IMR-90 (cell line): ENCODE measurements at regions not wholly inside any gene's neighbourhood (a gene's known extent, or its start where the extent isn't known, plus 50 kb on each side); places are given as distances from the start of the nearest gene placed in this dataset.

ENCODE experiments used
- CEBPB ChIP-seq: IDR thresholded peaks from 2 replicates; pipeline ENCODE4 v1.6.1; 2012; ENCODE audit warnings: low read depth, low read length, improper control_type of control experiment
- CHD1 ChIP-seq: IDR thresholded peaks from 2 replicates; pipeline ENCODE4 v1.6.1; 2012; ENCODE audit warnings: low read depth, low read length, improper control_type of control experiment
- MXI1 ChIP-seq: IDR thresholded peaks from 2 replicates; pipeline ENCODE4 v1.6.1; 2012; ENCODE audit warnings: low read depth, mild to moderate bottlenecking, low read length, moderate library complexity, borderline replicate concordance
- NFE2L2 ChIP-seq: fragments of 150-350 bp; IDR thresholded peaks from 2 replicates; pipeline ENCODE4 v1.6.1; 2016; ENCODE audit warnings: low read depth, mild to moderate bottlenecking, low read length
- POLR2A ChIP-seq: IDR thresholded peaks from 2 replicates; pipeline ENCODE4 v1.6.1; 2012; ENCODE audit warnings: mild to moderate bottlenecking, low read depth, low read length
- RAD21 ChIP-seq: IDR thresholded peaks from 2 replicates; pipeline ENCODE4 v1.6.1; 2012; ENCODE audit warnings: low read length, improper control_type of control experiment
- RFX5 ChIP-seq: IDR thresholded peaks from 2 replicates; pipeline ENCODE4 v1.8.0; 2012; ENCODE audit warnings: low read depth, mild to moderate bottlenecking, low read length, moderate library complexity
- SMC3 ChIP-seq: fragments of 150-350 bp; IDR thresholded peaks from 2 replicates; pipeline ENCODE4 v1.6.1; 2016; ENCODE audit warnings: low read depth, mild to moderate bottlenecking, antibody characterized with exemption, low read length, moderate library complexity
- TF ChIP-seq, protein P1 (sequence below): conservative IDR thresholded peaks from 2 replicates; pipeline ENCODE4 v1.5.1; 2012; ENCODE audit warnings: mild to moderate bottlenecking, low read depth, low read length, improper control_type of control experiment
- TF ChIP-seq, protein P2 (sequence below): fragments of 150-350 bp; IDR thresholded peaks from 2 replicates; pipeline ENCODE4 v1.6.1; 2017; ENCODE audit warnings: mild to moderate bottlenecking, antibody characterized with exemption, low read length, low read depth
- TF ChIP-seq, protein P3 (sequence below): fragments of 150-350 bp; IDR thresholded peaks from 2 replicates; pipeline ENCODE4 v1.6.1; 2016; ENCODE audit warnings: low read depth, mild to moderate bottlenecking, low read length, moderate library complexity, borderline replicate concordance

DNA sequence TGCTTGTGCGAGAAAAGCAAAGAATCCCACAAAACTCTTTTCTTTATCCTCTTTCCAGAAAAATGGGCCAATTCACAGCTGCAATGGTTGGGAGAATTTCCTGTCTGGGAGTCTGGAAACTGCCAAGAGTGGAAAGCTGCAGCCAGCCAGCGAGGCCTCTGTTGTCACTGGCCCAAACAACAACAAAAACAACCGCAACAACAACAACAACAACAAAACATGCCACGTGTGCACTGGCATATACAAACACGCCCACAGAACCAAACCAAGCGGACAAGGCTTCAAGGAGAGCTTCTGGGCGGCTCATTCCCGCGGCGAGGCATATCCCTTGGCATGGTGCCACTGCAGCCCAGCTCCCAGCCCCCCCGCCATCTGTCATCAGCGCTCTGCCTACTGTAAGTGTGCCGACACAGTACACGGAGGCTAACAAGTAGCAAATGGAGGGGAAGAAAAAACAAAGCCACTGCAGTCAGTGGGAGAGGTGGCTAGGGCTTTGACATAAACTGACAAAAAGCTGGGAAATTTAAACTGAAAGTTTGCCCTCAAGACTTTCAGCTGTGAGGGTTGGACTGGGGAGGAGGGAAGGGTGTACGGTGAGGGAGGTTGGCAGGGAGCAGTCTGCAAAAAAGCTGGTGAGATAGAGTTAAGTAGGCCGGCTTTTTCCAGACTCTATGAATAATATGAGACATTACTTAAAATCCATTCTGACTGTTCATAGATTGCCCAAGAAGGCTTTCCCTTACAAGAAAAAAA is 165.0 kb upstream of the ZNF462 start:
- TF ChIP-seq, protein P1, sequence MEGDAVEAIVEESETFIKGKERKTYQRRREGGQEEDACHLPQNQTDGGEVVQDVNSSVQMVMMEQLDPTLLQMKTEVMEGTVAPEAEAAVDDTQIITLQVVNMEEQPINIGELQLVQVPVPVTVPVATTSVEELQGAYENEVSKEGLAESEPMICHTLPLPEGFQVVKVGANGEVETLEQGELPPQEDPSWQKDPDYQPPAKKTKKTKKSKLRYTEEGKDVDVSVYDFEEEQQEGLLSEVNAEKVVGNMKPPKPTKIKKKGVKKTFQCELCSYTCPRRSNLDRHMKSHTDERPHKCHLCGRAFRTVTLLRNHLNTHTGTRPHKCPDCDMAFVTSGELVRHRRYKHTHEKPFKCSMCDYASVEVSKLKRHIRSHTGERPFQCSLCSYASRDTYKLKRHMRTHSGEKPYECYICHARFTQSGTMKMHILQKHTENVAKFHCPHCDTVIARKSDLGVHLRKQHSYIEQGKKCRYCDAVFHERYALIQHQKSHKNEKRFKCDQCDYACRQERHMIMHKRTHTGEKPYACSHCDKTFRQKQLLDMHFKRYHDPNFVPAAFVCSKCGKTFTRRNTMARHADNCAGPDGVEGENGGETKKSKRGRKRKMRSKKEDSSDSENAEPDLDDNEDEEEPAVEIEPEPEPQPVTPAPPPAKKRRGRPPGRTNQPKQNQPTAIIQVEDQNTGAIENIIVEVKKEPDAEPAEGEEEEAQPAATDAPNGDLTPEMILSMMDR, result no peak
- no peak for TF ChIP-seq POLR2A
- TF ChIP-seq MXI1, result no peak
- no peak for TF ChIP-seq RAD21
- peak; percentile 63; the same call in 1 of the 2 replicates for TF ChIP-seq CEBPB
- TF ChIP-seq, protein P2, sequence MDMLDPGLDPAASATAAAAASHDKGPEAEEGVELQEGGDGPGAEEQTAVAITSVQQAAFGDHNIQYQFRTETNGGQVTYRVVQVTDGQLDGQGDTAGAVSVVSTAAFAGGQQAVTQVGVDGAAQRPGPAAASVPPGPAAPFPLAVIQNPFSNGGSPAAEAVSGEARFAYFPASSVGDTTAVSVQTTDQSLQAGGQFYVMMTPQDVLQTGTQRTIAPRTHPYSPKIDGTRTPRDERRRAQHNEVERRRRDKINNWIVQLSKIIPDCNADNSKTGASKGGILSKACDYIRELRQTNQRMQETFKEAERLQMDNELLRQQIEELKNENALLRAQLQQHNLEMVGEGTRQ, result no peak
- TF ChIP-seq RFX5, result no peak
- TF ChIP-seq SMC3, result no peak
- TF ChIP-seq, protein P3, sequence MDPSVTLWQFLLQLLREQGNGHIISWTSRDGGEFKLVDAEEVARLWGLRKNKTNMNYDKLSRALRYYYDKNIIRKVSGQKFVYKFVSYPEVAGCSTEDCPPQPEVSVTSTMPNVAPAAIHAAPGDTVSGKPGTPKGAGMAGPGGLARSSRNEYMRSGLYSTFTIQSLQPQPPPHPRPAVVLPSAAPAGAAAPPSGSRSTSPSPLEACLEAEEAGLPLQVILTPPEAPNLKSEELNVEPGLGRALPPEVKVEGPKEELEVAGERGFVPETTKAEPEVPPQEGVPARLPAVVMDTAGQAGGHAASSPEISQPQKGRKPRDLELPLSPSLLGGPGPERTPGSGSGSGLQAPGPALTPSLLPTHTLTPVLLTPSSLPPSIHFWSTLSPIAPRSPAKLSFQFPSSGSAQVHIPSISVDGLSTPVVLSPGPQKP, result no peak
- no peak for TF ChIP-seq NFE2L2
- TF ChIP-seq CHD1, result no peak
